ENCODE measurements at regions not wholly inside any gene's neighbourhood (a gene's known extent, or its start where the extent isn't known, plus 50 kb on each side); places are given as distances from the start of the nearest gene placed in this dataset.

GRCh38 chr1:60376196-60376595 lies 302.6 kb upstream of the C1orf87 start:
- BruUV-seq (replicated peaks) = no TSS peak
- H3K4me2 ChIP-seq = no peak overlapping the region
- POLR2A ChIA-PET (ENCODE audit: unreplicated experiment) = no interaction called here

GRCh38 chr1:60374537-60374936 lies 301.0 kb upstream of the C1orf87 start:
- no peak overlapping the region for H3K27ac ChIP-seq
- no peak overlapping the region for H3K4me3 ChIP-seq
- no peaks in the 10 kb centered on the region for H4K20me1 ChIP-seq (ENCODE audit: insufficient read depth)
- POLR2A ChIA-PET (ENCODE audit: unreplicated experiment) = no interaction called here
- no peaks in the 10 kb centered on the region for H3K9me2 ChIP-seq (ENCODE audit: insufficient read depth)
- no peaks in the 10 kb centered on the region for H3K79me2 ChIP-seq (ENCODE audit: low read depth)
- no peaks in the 10 kb centered on the region for H3K9me3 ChIP-seq (ENCODE audit: insufficient read depth, low read depth)
- BruUV-seq (replicated peaks) = no TSS peak
- intact Hi-C loops (cut with micrococcal nuclease; ENCODE audit: unreplicated experiment) = no loop called here
- no peaks in the 10 kb centered on the region for H3K4me1 ChIP-seq (replicated peaks; ENCODE audit: insufficient read depth)
- TF ChIP-seq CTCF (conservative IDR thresholded peaks at IDR 0.05) (no peak), EZH2 (IDR thresholded peaks at IDR 0.05; ENCODE audit: low read depth) (no peak)
- no peak overlapping the region for H3K4me2 ChIP-seq
- H3F3A ChIP-seq (ENCODE audit: insufficient read depth, low read depth) = no peaks in the 10 kb centered on the region
- H2AFZ ChIP-seq = no peak overlapping the region
- no peaks in the 10 kb centered on the region for H3K27me3 ChIP-seq (ENCODE audit: insufficient read depth, low read depth)
- CTCF ChIA-PET = no interaction called here
- no peak for DNase-seq
- no peaks in the 10 kb centered on the region for H3K36me3 ChIP-seq (ENCODE audit: low read depth)

More at GRCh38 chr1:60376196-60376595, 302.6 kb upstream of the C1orf87 start:
- Histone ChIP-seq H3K27me3 (ENCODE audit: insufficient read depth, low read depth) (no peaks in the 10 kb centered on the region), H3K4me1 (replicated peaks; ENCODE audit: insufficient read depth) (no peaks in the 10 kb centered on the region), H3K36me3 (ENCODE audit: low read depth) (no peaks in the 10 kb centered on the region), H3F3A (ENCODE audit: insufficient read depth, low read depth) (no peaks in the 10 kb centered on the region), H4K20me1 (ENCODE audit: insufficient read depth) (no peaks in the 10 kb centered on the region), H3K9me2 (ENCODE audit: insufficient read depth) (no peaks in the 10 kb centered on the region), H3K4me3 (no peak overlapping the region), H2AFZ (no peak overlapping the region), H3K79me2 (ENCODE audit: low read depth) (no peaks in the 10 kb centered on the region), H3K9me3 (ENCODE audit: insufficient read depth, low read depth) (no peaks in the 10 kb centered on the region), H3K27ac (no peak overlapping the region)
- intact Hi-C loops (cut with micrococcal nuclease; ENCODE audit: unreplicated experiment) = no loop called here
- CTCF ChIA-PET = no interaction called here
- TF ChIP-seq CTCF (conservative IDR thresholded peaks at IDR 0.05) (no peak), EZH2 (IDR thresholded peaks at IDR 0.05; ENCODE audit: low read depth) (no peak)
- DNase-seq = no peak

- H3K79me2 ChIP-seq (ENCODE audit: low read depth) = no peaks in the 10 kb centered on the region
- DNase-seq = no peak
- no peaks in the 10 kb centered on the region for H4K20me1 ChIP-seq (ENCODE audit: insufficient read depth)
- no peak overlapping the region for H3K4me2 ChIP-seq
- TF ChIP-seq CTCF (conservative IDR thresholded peaks at IDR 0.05) (no peak), EZH2 (IDR thresholded peaks at IDR 0.05; ENCODE audit: low read depth) (no peak)
- CTCF ChIA-PET = no interaction called here
- POLR2A ChIA-PET (ENCODE audit: unreplicated experiment) = no interaction called here
- H3K9me3 ChIP-seq (ENCODE audit: insufficient read depth, low read depth) = no peaks in the 10 kb centered on the region
- no peak overlapping the region for H2AFZ ChIP-seq
- no peaks in the 10 kb centered on the region for H3K4me1 ChIP-seq (replicated peaks; ENCODE audit: insufficient read depth)
- H3K9me2 ChIP-seq (ENCODE audit: insufficient read depth) = no peaks in the 10 kb centered on the region
- H3K27me3 ChIP-seq (ENCODE audit: insufficient read depth, low read depth) = 0 out of 2 replicates have a peak, but pooled peaks cover 4% of the 10 kb centered on the region
- H3F3A ChIP-seq (ENCODE audit: insufficient read depth, low read depth) = no peaks in the 10 kb centered on the region
- intact Hi-C loops (cut with micrococcal nuclease; ENCODE audit: unreplicated experiment) = no loop called here
- H3K27ac ChIP-seq = no peak overlapping the region
- no peak overlapping the region for H3K4me3 ChIP-seq
- H3K36me3 ChIP-seq (ENCODE audit: low read depth) = no peaks in the 10 kb centered on the region
- no TSS peak for BruUV-seq (replicated peaks)
Observed at GRCh38 chr1:60367532-60367931, 294.0 kb upstream of the C1orf87 start.
